RKO (cell line): ENCODE measurements at regions not wholly inside any gene's neighbourhood (a gene's known extent, or its start where the extent isn't known, plus 50 kb on each side); places are given as distances from the start of the nearest gene placed in this dataset.

Source experiments
- DNase-seq: peaks from one replicate; pipeline ENCODE4 v3.0.0-alpha.2; 2016; ENCODE audit warnings: low spot score

DNA sequence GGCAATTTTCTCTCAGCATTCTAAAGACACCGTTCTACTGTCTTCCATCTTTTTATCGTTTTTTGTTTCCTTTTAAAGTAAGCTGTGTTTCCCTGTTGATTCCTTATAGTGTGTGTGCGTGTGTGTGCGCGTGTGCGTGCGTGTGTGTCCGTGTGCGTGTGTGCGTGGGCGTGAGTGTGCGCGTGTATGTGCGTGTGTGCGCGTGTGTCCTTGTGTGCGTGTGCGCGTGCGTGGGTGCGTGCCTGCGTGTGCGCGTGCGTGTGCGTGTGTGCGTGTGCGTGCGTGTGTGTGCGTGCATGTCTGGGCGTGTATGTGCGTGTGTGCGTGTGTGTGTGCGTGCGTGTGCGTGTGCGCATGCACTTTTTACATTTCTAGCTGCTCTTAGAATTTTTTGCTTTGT is 1033.7 kb downstream of the BRD1 start:
- no peak for DNase-seq

- DNase-seq = no peak
Observed at GRCh38 chr22:48786679-48786996, 1041.0 kb downstream of the BRD1 start.

DNA sequence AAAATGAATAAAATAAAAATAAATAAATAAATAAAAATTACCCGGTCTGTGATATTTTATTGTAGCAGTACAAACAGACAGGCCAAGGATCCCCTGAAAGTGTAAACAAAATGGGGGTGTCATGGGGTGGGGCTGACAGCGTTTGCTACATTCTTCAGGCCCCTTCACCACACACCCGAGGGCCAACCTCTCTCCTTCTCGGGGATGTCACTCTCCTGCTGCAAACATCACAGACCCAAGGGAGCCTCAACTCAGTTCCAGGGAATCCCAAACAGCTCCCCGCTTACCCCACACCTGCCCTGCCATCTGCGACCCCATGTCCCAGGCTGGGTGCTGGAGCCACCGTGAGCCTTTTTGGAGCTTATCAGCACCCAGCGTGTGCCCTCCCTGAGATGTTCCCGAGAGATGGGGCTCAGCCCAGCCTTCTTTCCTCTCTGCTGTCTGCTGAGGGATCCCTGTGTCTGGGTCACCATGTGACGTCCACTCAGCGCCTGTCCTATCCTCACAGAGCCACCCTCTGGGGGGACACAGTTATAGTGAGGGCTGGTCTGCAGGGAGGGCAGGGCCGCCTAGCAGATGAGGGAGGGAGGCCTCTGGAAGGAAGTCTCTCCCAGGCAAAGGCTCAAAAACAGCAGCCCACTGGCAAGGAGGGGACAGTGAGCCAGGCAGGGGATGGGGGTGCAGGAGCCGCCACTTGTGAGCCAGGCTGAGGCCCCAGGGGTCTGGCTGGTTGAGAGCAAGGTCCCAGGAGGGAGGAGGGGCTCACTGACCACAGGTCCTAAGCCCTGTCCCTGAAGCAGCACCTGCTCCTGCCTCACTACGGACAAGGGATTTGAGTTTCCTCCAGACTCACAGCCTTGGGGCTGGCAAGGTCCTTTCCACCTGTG is 1041.6 kb downstream of the BRD1 start:
- no peak for DNase-seq

- no peak for DNase-seq
Observed at GRCh38 chr22:48784701-48785503, 1042.8 kb downstream of the BRD1 start.

DNA sequence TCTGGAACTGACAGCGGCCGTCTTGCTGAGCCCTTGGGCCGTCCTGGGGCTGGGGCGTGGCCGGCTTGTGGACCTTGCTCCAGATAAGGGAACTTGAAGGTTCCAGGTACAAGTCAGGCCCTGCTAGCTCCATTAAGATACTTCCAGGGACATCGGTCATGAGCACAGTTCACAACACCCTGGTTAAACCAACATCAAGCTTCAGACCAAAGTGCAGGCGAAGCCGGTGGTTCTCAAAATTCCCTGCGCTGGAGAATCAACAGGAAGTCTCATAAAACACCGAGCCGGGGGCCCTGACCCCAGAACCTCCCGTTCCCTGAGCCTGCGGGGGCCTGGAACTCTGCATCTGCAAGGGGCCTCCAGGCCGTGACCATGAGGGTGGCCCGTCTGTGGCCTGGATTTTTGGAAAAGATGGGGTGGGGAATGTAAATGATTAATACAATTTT is 1043.8 kb downstream of the BRD1 start:
- DNase-seq = no peak

GRCh38 chr22:48782811-48783511 is 1044.7 kb downstream of the BRD1 start:
- DNase-seq = no peak

- no peak for DNase-seq
Observed at GRCh38 chr22:48782326-48782725, 1045.3 kb downstream of the BRD1 start.

DNA sequence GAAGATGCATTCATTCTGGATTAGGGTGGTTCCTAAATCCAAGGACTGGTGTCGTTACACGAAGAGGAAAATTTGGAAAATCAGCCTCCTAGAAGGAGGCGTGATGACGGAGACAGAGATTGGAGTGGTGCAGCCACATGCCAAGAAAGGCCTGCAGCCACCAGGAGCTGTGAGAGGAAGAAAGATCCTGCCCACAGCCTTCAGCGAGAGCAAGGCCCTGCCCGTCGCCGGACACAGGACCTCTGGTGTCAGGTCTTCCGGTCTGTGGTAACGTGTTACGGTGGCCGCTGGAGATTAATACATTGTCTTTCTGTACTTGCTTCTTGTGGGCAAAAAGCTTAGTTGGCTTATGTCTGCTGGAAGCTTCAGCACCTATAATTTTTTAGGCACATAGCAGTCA is 1045.8 kb downstream of the BRD1 start:
- no peak for DNase-seq

DNA sequence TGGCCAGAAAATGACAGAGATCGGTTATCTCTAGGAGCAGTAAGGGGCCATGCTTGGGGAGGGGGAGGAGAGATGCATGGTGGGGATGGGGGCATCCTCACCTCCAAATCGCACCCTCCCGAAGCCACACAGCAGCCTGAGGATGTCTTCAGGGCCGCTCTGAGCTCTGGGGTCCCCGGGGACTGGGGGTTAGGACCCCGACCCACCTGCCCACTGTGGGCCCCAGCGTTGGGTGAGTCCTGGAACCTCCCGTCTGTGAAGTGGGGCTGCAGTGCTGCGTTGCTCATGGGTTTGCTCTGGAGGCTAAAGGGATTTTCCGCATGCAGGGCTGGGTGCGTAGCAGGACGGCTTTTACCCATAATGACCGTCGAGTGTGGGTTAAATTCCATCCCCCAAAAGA is 1046.3 kb downstream of the BRD1 start:
- no peak for DNase-seq

DNA sequence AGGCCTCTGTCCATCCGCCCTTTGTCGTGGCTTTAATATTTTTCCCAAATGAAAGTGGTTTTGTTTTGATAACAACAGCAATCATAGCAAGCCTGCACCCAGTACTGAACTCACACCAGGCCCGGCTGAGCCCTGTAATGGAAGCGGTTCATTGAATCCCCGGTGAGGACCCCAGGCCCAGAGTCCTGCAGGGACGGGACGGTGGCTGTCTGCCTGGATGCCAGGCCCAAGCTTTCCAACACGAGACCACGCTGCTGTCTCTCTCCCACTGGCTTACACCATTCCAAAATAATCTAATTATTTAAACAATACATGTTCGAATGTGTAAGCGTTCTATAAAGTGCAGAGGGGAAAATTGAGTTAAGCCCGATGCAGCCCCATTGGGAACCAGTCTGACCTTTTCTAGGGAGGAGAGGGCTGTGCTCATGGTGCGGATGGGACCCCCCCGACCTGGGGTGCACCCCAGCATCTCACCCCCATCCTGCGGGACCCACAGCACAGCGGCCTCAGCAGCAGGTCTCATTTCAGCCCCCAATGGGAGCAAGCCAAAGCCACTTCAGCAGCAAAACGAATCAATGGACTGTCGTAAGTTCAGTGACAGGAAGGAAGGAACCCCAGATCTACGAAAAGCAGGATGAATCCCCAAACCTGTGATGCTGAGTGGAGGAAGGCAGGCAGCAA is 1046.9 kb downstream of the BRD1 start:
- no peak for DNase-seq

- DNase-seq = no peak
Observed at GRCh38 chr22:48779661-48780596, 1047.7 kb downstream of the BRD1 start.

GRCh38 chr22:48779211-48779643 is 1048.4 kb downstream of the BRD1 start:
- no peak for DNase-seq

DNA sequence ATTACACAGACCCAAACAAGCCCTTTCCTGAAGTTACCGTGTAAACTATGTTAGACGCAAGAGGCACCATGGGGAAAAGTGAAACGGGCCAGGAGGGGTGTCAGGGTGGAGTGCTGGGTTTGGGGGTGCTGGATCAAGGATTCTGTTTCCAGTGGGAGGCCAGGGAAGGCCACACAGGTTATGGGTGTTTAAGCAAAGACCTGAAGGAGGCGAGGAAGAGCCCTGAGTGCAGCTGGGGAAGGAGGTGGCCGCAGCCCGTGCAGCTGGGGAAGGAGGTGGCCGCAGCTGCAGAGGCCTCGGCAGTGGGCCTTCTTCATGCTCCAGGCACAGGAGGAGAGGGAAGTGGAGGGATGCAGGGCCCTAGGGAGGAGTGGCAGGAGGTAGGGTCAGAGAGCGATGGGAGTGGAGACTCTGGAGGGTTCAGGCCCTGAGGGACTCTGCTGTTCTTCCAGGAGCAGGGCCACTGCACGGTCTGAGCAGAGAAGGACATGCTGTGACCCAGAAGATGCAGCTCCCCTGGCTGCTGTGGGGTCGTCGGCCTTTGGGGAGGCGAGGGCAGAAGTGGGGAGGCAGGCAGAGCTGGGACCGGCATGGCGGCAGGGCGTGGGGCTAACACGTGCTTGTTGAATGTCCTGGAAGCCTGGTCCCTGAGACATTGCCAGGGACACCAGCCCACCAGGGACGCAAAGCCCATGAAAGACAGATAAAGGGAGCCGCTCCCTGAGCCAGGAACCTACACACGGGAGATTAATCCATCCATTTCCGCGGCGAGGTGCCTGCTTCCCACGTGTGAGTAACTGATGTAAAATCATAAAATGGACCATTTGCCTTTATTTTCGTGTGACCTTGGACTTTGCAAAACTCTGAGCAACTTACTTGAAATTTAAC is 1049.1 kb downstream of the BRD1 start:
- no peak for DNase-seq

DNA sequence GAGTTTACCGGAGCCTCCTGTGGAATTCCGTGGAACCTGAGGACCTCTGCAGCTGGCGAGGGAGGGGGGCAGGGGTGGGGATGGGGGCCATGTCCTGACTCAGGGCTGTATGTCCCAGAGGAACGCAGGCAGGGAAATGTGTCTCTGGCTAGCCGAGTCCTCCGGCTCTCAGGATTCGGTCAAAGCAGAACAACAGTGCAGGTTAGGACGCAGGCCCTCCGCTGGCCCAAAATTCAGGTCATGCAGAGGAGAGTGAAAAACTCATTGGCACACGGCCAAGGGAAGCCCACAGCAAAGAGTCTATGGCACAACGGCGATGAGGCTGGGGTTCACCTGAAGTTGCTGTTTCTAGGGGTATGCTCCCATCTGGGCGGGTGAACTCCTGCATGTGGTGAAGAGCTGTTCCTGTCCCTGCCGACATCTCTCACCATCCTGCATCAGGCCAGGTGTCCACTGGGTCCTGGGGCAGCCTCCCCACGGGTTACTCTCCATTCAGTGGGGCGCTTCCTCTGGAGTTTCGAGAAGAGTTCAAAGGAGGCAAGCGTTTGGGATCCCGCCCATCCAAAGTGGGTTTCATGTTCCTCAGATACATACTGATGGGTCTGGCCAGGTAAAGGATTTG is 1055.3 kb downstream of the BRD1 start:
- no peak for DNase-seq

- DNase-seq = no peak
Observed at GRCh38 chr22:48765595-48765994, 1062.1 kb downstream of the BRD1 start.

GRCh38 chr22:48761546-48761945 is 1066.1 kb downstream of the BRD1 start:
- no peak for DNase-seq

DNA sequence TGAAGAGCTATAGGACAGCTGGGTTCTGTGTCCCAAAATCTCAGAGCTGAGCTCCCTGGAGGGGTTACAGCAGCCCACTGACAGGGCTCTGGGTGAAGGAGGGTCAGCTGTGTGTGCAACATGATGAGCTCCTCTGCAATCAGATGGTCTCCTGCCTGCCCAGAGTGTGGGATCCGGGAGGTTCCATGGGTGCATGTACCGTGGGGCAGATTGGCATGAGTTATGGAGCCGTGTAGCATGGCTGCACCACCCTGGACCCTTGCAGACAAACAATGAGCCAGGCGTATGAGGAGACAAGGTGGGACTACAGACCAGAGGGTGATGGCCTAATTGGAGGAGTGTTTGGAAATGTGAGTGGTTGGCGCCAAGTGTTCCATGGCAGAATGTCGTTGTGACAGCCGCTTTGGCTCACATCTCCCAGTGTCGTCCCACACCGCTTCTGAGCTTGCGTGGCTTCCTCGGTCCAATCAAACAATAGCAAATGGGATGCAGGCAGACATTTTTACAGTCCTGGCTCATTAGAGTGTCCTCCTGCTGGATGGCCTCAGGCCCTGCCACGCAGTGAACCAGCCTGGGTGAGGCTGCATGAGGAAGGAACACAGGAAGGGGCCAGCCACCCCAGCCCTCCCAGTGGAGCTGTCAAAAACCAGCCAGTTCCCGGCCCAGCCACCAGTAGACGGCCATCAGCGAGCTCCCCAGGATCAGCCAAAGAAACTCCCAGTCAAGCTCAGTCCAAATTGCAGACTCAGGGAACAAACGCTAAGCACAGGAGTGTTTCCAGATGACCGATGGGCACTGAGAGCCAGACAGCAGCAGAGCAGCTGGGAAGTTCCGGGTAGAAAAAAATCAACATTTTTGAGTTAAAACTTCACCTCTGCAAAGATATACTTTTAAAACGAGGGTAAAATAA is 1066.9 kb downstream of the BRD1 start:
- DNase-seq = no peak
